ENCODE measurements at regions not wholly inside any gene's neighbourhood (a gene's known extent, or its start where the extent isn't known, plus 50 kb on each side); places are given as distances from the start of the nearest gene placed in this dataset.

DNA sequence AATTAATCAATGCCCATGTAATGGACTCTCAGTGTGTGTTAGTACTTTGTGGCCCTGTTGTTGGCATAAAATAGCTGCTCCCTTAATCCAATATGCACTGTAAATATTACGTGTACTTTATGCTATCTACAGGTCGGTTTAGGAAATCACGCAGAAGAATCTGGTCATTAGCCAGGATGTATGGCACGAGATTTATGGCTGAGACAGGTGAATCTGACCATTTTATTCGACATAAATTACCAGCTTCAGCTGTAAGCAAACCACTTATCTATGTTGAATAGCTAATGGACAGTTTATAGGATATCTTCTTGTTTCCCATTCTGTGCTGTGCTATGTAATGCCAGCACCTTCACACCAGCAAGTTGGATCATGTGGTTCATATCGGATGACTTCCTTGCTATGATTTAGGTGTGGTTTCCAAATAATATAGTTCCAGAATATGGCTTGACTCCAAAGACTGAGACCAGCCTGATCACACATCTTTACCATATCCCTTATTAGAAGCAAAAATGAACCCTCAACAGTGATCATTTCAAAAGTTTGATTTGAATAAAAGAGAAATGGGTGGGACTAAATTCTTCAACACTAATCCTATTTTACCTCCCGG lies 301.4 kb downstream of the AHR start:
- intact Hi-C loops (cut with micrococcal nuclease): no loop called here
- H3K36me3 Mint-ChIP-seq: no peaks in the 10 kb centered on the region
- no peak overlapping the region for H3K4me3 ChIP-seq (replicated peaks in 1 of 3; ENCODE audit: low read depth in 2 of 3, low read length in 3 of 3)

DNA sequence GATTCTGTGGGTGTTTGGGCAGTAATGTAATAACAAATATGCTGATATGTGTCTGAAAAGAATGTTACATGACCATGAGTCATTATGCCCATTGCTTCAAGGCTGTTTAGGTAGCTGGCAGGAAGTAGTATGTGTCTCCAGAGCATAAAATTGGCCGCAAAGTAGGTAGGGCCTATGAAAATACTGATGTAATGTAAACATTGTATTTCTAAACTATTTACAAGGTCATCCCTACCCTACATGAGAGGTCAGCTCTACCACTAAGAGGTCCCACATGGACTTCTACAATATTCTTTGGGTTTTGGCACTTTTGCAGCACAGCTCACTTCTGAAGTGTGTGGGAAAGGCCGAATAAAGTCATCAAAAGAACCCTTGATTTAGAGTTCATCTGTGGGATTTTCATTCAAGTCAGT lies 301.9 kb downstream of the AHR start:
- H3K4me2 ChIP-seq (replicated peaks; ENCODE audit: extremely low read depth, low read length, poor library complexity, severe bottlenecking): no peak overlapping the region
- no CpG with 5 or more reads among the region's 2 CpGs for WGBS (ENCODE audit: insufficient coverage)
- H3K4me1 Mint-ChIP-seq: no peaks in the 10 kb centered on the region
- intact Hi-C loops (cut with micrococcal nuclease): no loop called here
- H3K9ac ChIP-seq (ENCODE audit: insufficient read depth, low read length, poor library complexity, severe bottlenecking): no peak overlapping the region
- peaks cover 3 to 21% (median 6%) of the 10 kb centered on the region in 7 donors for H3K9me3 Mint-ChIP-seq
- H3K27me3 ChIP-seq (ENCODE audit: control insufficient read depth in 2 of 2, insufficient read depth in 2 of 2, low read length in 2 of 2): no peaks in the 10 kb centered on the region
- no peaks in the 10 kb centered on the region for H3K36me3 ChIP-seq (replicated peaks in 1 of 2; ENCODE audit: control insufficient read depth in 1 of 2, insufficient read depth in 2 of 2, low read length in 2 of 2)
- H4K20me1 ChIP-seq (ENCODE audit: insufficient read depth, low read length): no peaks in the 10 kb centered on the region
- H3K4me1 ChIP-seq (ENCODE audit: control insufficient read depth in 1 of 2, insufficient read depth in 2 of 2, low read length in 2 of 2): no peaks in the 10 kb centered on the region
- H2AFZ ChIP-seq (ENCODE audit: insufficient read depth, low read depth, low read length, poor library complexity, severe bottlenecking): no peak overlapping the region
- H3K79me2 ChIP-seq (ENCODE audit: insufficient read depth, low read length): no peaks in the 10 kb centered on the region
- H3K9me3 ChIP-seq (replicated peaks in 1 of 2; ENCODE audit: control insufficient read depth in 1 of 2, insufficient read depth in 1 of 2, low read length in 2 of 2): peaks cover 0 to 7% of the 10 kb centered on the region in 2 donors
- H3K4me3 ChIP-seq (replicated peaks in 1 of 3; ENCODE audit: low read depth in 2 of 3, low read length in 3 of 3): no peak overlapping the region
- no peak overlapping the region for H3K27ac ChIP-seq (ENCODE audit: low read depth in 1 of 2, low read length in 2 of 2)
- no peak for DNase-seq
- no peak overlapping the region for H3K27ac Mint-ChIP-seq
- TF ChIP-seq, protein P1, sequence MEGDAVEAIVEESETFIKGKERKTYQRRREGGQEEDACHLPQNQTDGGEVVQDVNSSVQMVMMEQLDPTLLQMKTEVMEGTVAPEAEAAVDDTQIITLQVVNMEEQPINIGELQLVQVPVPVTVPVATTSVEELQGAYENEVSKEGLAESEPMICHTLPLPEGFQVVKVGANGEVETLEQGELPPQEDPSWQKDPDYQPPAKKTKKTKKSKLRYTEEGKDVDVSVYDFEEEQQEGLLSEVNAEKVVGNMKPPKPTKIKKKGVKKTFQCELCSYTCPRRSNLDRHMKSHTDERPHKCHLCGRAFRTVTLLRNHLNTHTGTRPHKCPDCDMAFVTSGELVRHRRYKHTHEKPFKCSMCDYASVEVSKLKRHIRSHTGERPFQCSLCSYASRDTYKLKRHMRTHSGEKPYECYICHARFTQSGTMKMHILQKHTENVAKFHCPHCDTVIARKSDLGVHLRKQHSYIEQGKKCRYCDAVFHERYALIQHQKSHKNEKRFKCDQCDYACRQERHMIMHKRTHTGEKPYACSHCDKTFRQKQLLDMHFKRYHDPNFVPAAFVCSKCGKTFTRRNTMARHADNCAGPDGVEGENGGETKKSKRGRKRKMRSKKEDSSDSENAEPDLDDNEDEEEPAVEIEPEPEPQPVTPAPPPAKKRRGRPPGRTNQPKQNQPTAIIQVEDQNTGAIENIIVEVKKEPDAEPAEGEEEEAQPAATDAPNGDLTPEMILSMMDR (IDR thresholded peaks at IDR 0.05): no peak
- no peaks in the 10 kb centered on the region for H3K36me3 Mint-ChIP-seq
- no peak overlapping the region for H3K4me3 Mint-ChIP-seq
- peaks cover 1 to 4% (median 2%) of the 10 kb centered on the region in 3 donors for H3K27me3 Mint-ChIP-seq (ENCODE audit: low read depth in 3 of 3)

More for the DNA sequence above, 301.4 kb downstream of the AHR start:
- Mint-ChIP-seq H3K9me3 (peaks cover 3 to 19% (median 6%) of the 10 kb centered on the region in 7 donors), H3K4me1 (no peaks in the 10 kb centered on the region), H3K27ac (no peak overlapping the region), H3K27me3 (ENCODE audit: low read depth in 3 of 3) (peaks cover 1 to 2% (median 2%) of the 10 kb centered on the region in 3 donors), H3K4me3 (no peak overlapping the region)
- Histone ChIP-seq H3K9ac (ENCODE audit: insufficient read depth, low read length, poor library complexity, severe bottlenecking) (no peak overlapping the region), H2AFZ (ENCODE audit: insufficient read depth, low read depth, low read length, poor library complexity, severe bottlenecking) (no peak overlapping the region), H3K4me2 (replicated peaks; ENCODE audit: extremely low read depth, low read length, poor library complexity, severe bottlenecking) (no peak overlapping the region), H4K20me1 (ENCODE audit: insufficient read depth, low read length) (no peaks in the 10 kb centered on the region), H3K79me2 (ENCODE audit: insufficient read depth, low read length) (no peaks in the 10 kb centered on the region), H3K36me3 (replicated peaks in 1 of 2; ENCODE audit: control insufficient read depth in 1 of 2, insufficient read depth in 2 of 2, low read length in 2 of 2) (no peaks in the 10 kb centered on the region), H3K27me3 (ENCODE audit: control insufficient read depth in 2 of 2, insufficient read depth in 2 of 2, low read length in 2 of 2) (no peaks in the 10 kb centered on the region), H3K9me3 (replicated peaks in 1 of 2; ENCODE audit: control insufficient read depth in 1 of 2, insufficient read depth in 1 of 2, low read length in 2 of 2) (peaks cover 0 to 7% of the 10 kb centered on the region in 2 donors), H3K27ac (ENCODE audit: low read depth in 1 of 2, low read length in 2 of 2) (no peak overlapping the region), H3K4me1 (ENCODE audit: control insufficient read depth in 1 of 2, insufficient read depth in 2 of 2, low read length in 2 of 2) (no peaks in the 10 kb centered on the region)
- no peak for DNase-seq
- 100% methylated on average over 2 of the region's 7 CpGs for WGBS (ENCODE audit: insufficient coverage)
- TF ChIP-seq, protein P1 (IDR thresholded peaks at IDR 0.05): no peak

Data from CD14-positive monocyte (primary cell).